ENCODE measurements at regions not wholly inside any gene's neighbourhood (a gene's known extent, or its start where the extent isn't known, plus 50 kb on each side); places are given as distances from the start of the nearest gene placed in this dataset.

- POLR2A ChIA-PET: no interaction called here
Observed at GRCh38 chr14:34039428-34040047, 88.7 kb upstream of the EGLN3 start.

More at GRCh38 chr14:34039428-34040047, 88.7 kb upstream of the EGLN3 start:
- no peak overlapping the region for H3K27ac ChIP-seq (ENCODE audit: low read length in 2 of 2)
- H3K27me3 ChIP-seq (replicated peaks in 1 of 4; ENCODE audit: control extremely low read depth in 1 of 4, control insufficient read depth in 3 of 4, insufficient read depth in 4 of 4, low read length in 3 of 4): no peaks in the 10 kb centered on the region
- no peaks in the 10 kb centered on the region for H3K36me3 ChIP-seq (replicated peaks in 1 of 2; ENCODE audit: control extremely low read depth in 1 of 2, control insufficient read depth in 1 of 2, extremely low read depth in 1 of 2, insufficient read depth in 2 of 2, low read length in 1 of 2)
- 89% methylated on average over 3 of the region's 3 CpGs for WGBS (ENCODE audit: insufficient coverage)
- H2AFZ ChIP-seq (ENCODE audit: insufficient read depth, low read depth, low read length, poor library complexity, severe bottlenecking): no peak overlapping the region
- H3K4me3 ChIP-seq (ENCODE audit: control extremely low read depth in 1 of 5, extremely low read depth in 1 of 5, insufficient read depth in 1 of 5, low read depth in 2 of 5, low read length in 4 of 5): no peak overlapping the region
- no peaks in the 10 kb centered on the region for H3K9me3 ChIP-seq (ENCODE audit: control extremely low read depth in 1 of 3, control insufficient read depth in 2 of 3, insufficient read depth in 1 of 3, low read length in 2 of 3)
- no peak overlapping the region for H3K4me2 ChIP-seq (replicated peaks; ENCODE audit: low read depth, low read length, poor library complexity, severe bottlenecking)
- Mint-ChIP-seq H3K27ac (no peak overlapping the region), H3K4me1 (no peaks in the 10 kb centered on the region), H3K27me3 (no peaks in the 10 kb centered on the region), H3K9me3 (ENCODE audit: insufficient read depth) (no peaks in the 10 kb centered on the region), H3K4me3 (no peak overlapping the region)
- ATAC-seq (ENCODE audit: low read depth) (no peak), DNase-seq (no peak)
- no peaks in the 10 kb centered on the region for H3K4me1 ChIP-seq (ENCODE audit: control insufficient read depth in 2 of 2, insufficient read depth in 2 of 2, low read length in 2 of 2)
- CTCF ChIA-PET: no interaction called here
- no peak overlapping the region for H3K9ac ChIP-seq (ENCODE audit: low read length)
- no peaks in the 10 kb centered on the region for H3K79me2 ChIP-seq (ENCODE audit: control insufficient read depth, insufficient read depth, low read length)
- TF ChIP-seq CTCF (IDR thresholded peaks at IDR 0.05) (no peak), EZH2 (IDR thresholded peaks at IDR 0.05; ENCODE audit: borderline replicate concordance, insufficient read depth, low read depth, low read length, poor library complexity, severe bottlenecking) (no peak)
- intact Hi-C loops (cut with micrococcal nuclease): no loop called here
- no peaks in the 10 kb centered on the region for H4K20me1 ChIP-seq (ENCODE audit: control insufficient read depth, insufficient read depth, low read length, poor library complexity, severe bottlenecking)
